ENCODE measurements at regions not wholly inside any gene's neighbourhood (a gene's known extent, or its start where the extent isn't known, plus 50 kb on each side); places are given as distances from the start of the nearest gene placed in this dataset.

DNA sequence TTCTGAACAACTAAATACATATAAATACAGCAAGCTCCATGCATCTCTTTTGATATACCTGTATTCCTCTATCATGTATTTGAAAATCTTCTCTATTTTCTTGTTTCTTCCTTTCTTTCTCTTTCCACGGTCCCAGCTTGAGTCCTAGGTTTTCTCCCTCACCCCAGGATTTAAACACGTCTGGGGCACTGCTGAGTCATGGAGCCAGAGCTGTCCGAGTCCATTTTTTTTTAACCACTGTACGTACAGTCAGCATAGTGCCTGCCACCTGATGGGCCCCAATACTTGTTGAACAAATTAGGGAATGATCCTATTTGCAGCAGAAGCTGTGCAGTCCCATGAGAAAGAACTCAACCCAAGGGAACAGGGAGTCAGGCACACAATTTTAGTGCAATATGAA lies 158.1 kb downstream of the ATP23 start:
- Histone ChIP-seq H3K4me1 (ENCODE audit: control insufficient read depth, insufficient read depth, low read length) (no peaks in the 10 kb centered on the region), H3K36me3 (ENCODE audit: control insufficient read depth, insufficient read depth, low read length) (no peaks in the 10 kb centered on the region), H3K27ac (ENCODE audit: low read length) (no peak overlapping the region), H3K27me3 (ENCODE audit: control insufficient read depth, insufficient read depth, low read length) (peaks cover 3% of the 10 kb centered on the region), H3K9me3 (ENCODE audit: control insufficient read depth, insufficient read depth, low read length) (no peaks in the 10 kb centered on the region), H3K4me3 (ENCODE audit: low read length) (no peak overlapping the region)
- 79% methylated on average over 4 of the region's 4 CpGs for WGBS (ENCODE audit: insufficient coverage)
- TF ChIP-seq, protein P1, sequence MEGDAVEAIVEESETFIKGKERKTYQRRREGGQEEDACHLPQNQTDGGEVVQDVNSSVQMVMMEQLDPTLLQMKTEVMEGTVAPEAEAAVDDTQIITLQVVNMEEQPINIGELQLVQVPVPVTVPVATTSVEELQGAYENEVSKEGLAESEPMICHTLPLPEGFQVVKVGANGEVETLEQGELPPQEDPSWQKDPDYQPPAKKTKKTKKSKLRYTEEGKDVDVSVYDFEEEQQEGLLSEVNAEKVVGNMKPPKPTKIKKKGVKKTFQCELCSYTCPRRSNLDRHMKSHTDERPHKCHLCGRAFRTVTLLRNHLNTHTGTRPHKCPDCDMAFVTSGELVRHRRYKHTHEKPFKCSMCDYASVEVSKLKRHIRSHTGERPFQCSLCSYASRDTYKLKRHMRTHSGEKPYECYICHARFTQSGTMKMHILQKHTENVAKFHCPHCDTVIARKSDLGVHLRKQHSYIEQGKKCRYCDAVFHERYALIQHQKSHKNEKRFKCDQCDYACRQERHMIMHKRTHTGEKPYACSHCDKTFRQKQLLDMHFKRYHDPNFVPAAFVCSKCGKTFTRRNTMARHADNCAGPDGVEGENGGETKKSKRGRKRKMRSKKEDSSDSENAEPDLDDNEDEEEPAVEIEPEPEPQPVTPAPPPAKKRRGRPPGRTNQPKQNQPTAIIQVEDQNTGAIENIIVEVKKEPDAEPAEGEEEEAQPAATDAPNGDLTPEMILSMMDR (IDR thresholded peaks at IDR 0.05), result no peak
- Mint-ChIP-seq H3K4me1 (no peaks in the 10 kb centered on the region), H3K36me3 (no peaks in the 10 kb centered on the region), H3K9me3 (no peaks in the 10 kb centered on the region), H3K27ac (no peak overlapping the region), H3K27me3 (ENCODE audit: low read depth in 2 of 2) (peaks cover 0 to 4% of the 10 kb centered on the region in 2 donors), H3K4me3 (no peak overlapping the region)
- DNase-seq, result no peak
- intact Hi-C loops (cut with micrococcal nuclease), result no loop called here
- no peak for ATAC-seq

DNA sequence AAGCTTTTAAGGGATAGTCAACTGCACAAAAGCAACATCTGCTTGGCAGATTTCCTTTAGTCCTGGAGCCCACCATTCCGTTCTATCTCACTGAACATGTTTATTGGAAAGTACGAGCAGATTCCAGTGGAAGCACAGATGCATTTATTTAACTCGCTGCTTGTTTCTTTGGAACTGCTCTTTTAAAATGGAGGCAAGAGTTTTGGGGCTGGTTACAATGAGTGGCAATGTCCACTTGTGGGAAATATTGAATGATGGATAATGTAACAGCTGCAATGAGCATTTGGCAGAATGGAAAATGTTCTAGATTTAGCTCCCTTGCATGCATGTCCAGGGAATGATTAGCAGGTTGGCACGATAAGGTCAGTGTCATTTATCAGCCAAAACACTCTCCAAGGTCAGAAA lies 163.0 kb downstream of the ATP23 start:
- intact Hi-C loops (cut with micrococcal nuclease), result no loop called here
- 81% methylated on average over 4 of the region's 4 CpGs for WGBS (ENCODE audit: insufficient coverage)
- no peak for ATAC-seq
- Mint-ChIP-seq H3K27me3 (ENCODE audit: low read depth in 2 of 2) (peaks cover 0 to 9% of the 10 kb centered on the region in 2 donors), H3K27ac (no peak overlapping the region), H3K4me3 (no peak overlapping the region), H3K9me3 (peaks cover 3 to 6% of the 10 kb centered on the region in 2 donors), H3K4me1 (no peaks in the 10 kb centered on the region), H3K36me3 (no peaks in the 10 kb centered on the region)
- H3K27ac ChIP-seq (ENCODE audit: low read length), result no peak overlapping the region
- TF ChIP-seq, protein P1 (IDR thresholded peaks at IDR 0.05), result no peak
- no peaks in the 10 kb centered on the region for H3K9me3 ChIP-seq (ENCODE audit: control insufficient read depth, insufficient read depth, low read length)
- H3K4me1 ChIP-seq (ENCODE audit: control insufficient read depth, insufficient read depth, low read length), result no peaks in the 10 kb centered on the region
- no peak for DNase-seq
- H3K4me3 ChIP-seq (ENCODE audit: low read length), result no peak overlapping the region
- H3K36me3 ChIP-seq (ENCODE audit: control insufficient read depth, insufficient read depth, low read length), result no peaks in the 10 kb centered on the region
- peaks cover 3% of the 10 kb centered on the region for H3K27me3 ChIP-seq (ENCODE audit: control insufficient read depth, insufficient read depth, low read length)

DNA sequence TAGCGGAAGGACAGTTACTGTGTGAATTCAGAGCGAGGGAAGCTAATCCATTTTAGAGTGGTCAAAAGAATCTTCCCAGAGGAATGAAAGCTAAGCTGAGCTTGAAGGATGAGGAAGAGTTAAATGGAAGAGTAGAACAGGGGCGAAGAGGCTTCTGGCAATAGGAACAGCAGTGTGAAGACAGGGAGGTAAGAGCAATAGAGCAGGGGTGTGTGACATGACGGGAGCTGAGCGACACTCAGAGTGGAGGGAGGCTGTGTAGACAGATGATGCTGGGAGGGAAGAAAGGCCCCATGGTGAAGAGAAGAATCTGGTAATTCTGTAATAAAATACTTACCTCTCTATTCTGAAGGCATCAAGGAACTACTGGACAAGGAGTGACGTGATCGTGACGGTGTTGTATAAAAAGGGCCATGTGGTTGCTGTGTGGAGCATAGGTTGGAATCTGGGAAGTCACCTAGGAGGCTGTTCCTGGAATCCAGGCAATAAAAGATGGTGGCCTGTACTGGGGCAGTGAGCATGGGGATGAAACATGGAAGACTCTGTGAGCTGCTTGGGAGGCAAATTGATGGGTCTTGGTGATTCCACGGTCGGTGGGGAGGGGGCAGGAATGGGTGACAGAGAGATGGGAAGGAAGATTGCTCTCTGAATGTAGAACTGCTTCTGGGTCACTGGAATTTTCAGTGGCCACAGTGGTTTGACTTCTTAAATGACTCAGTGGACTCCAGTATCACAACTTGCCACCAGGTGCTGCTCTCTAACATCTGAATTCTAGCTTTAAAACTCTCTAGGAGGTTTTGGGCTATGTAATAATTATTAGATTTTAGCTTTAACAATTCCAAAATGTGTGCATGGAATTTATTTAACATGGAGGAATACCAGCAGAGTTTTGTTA lies 164.1 kb downstream of the ATP23 start:
- peaks cover 0 to 9% of the 10 kb centered on the region in 2 donors for H3K27me3 Mint-ChIP-seq (ENCODE audit: low read depth in 2 of 2)
- H3K27ac Mint-ChIP-seq, result no peak overlapping the region

More for the DNA sequence above, 164.1 kb downstream of the ATP23 start:
- Histone ChIP-seq H3K9me3 (ENCODE audit: control insufficient read depth, insufficient read depth, low read length) (no peaks in the 10 kb centered on the region), H3K36me3 (ENCODE audit: control insufficient read depth, insufficient read depth, low read length) (no peaks in the 10 kb centered on the region), H3K4me1 (ENCODE audit: control insufficient read depth, insufficient read depth, low read length) (no peaks in the 10 kb centered on the region), H3K27me3 (ENCODE audit: control insufficient read depth, insufficient read depth, low read length) (peaks cover 3% of the 10 kb centered on the region), H3K27ac (ENCODE audit: low read length) (no peak overlapping the region), H3K4me3 (ENCODE audit: low read length) (no peak overlapping the region)
- TF ChIP-seq, protein P1 (IDR thresholded peaks at IDR 0.05), result no peak
- Mint-ChIP-seq H3K4me1 (no peaks in the 10 kb centered on the region), H3K9me3 (peaks cover 3 to 6% of the 10 kb centered on the region in 2 donors), H3K4me3 (no peak overlapping the region), H3K36me3 (no peaks in the 10 kb centered on the region)
- WGBS (ENCODE audit: insufficient coverage), result 90% methylated on average over 10 of the region's 10 CpGs
- no peak for DNase-seq
- intact Hi-C loops (cut with micrococcal nuclease), result no loop called here
- no peak for ATAC-seq

Data from natural killer cell (primary cell).